HEK293 (cell line): ENCODE measurements at regions not wholly inside any gene's neighbourhood (a gene's known extent, or its start where the extent isn't known, plus 50 kb on each side); places are given as distances from the start of the nearest gene placed in this dataset.

Experiments used
- CTCF ChIA-PET: fragments of 350-600 bp; formaldehyde crosslinking; extraction: SDS; loops from one replicate; lab custom pipeline; 2021; ENCODE audit warnings: antibody characterized with exemption; lab: Yijun Ruan, JAX
- POLR2A ChIA-PET: fragments of 300-600 bp; formaldehyde crosslinking; extraction: SDS; loops from one replicate; lab custom pipeline; 2020; ENCODE audit warnings: antibody characterized with exemption, inconsistent platforms; lab: Yijun Ruan, JAX
- H3K27ac ChIP-seq: fragments of 200-500 bp; sonication (Bioruptor generic); 2 replicates; pipeline ENCODE4 v1.5.1; 2014; ENCODE audit warnings: low read depth, low read length, control low read depth, inconsistent platforms; ENCODE audit errors: extremely low read depth
- H3K36me3 ChIP-seq, 2 experiments: fragments of 200-500 bp in 1 of 2; sonication (Bioruptor generic) in 1 of 2; 1 replicate in 1 of 2; 2 replicates in 1 of 2; pipeline ENCODE4 v1.5.1; 2014 to 2017; ENCODE audit warnings: inconsistent platforms in 2 of 2, low read length in 2 of 2; ENCODE audit not compliant: control insufficient read depth in 2 of 2, insufficient read depth in 1 of 2
- H3K4me1 ChIP-seq: fragments of 200-500 bp; sonication (Bioruptor generic); 2 replicates; pipeline ENCODE4 v1.5.1; 2014; ENCODE audit warnings: mild to moderate bottlenecking, low read length, inconsistent platforms; ENCODE audit not compliant: control insufficient read depth, insufficient read depth
- H3K4me3 ChIP-seq: 2 replicates; pipeline ENCODE4 v1.5.1; 2011; ENCODE audit warnings: low read depth, mild to moderate bottlenecking, control low read depth, low read length, moderate library complexity
- H3K9me3 ChIP-seq: fragments of 200-500 bp; sonication (Bioruptor generic); 2 replicates; pipeline ENCODE4 v1.5.1; 2014; ENCODE audit warnings: low read depth, low read length, inconsistent platforms; ENCODE audit not compliant: control insufficient read depth, insufficient read depth
- GFI1B ChIP-seq: fragments of 450-650 bp; formaldehyde crosslinking; IDR thresholded peaks from 2 replicates; pipeline ENCODE4 v1.5.1; 2016; ENCODE audit warnings: missing biosample characterization, missing genetic modification characterization
- GLIS1 ChIP-seq: fragments of 450-650 bp; formaldehyde crosslinking; IDR thresholded peaks from 2 replicates; pipeline ENCODE4 v1.5.1; 2016; ENCODE audit warnings: missing biosample characterization, missing genetic modification characterization
- OSR2 ChIP-seq: fragments of 450-650 bp; formaldehyde crosslinking; IDR thresholded peaks from 2 replicates; pipeline ENCODE4 v1.5.1; 2016; ENCODE audit warnings: missing biosample characterization, missing genetic modification characterization
- ZFP69B ChIP-seq: fragments of 450-650 bp; formaldehyde crosslinking; IDR thresholded peaks from 2 replicates; pipeline ENCODE4 v1.5.1; 2016; ENCODE audit warnings: missing biosample characterization, missing genetic modification characterization
- ZNF184 ChIP-seq: fragments of 450-650 bp; IDR thresholded peaks from 2 replicates; pipeline ENCODE4 v1.5.1; 2018; ENCODE audit warnings: missing biosample characterization, mild to moderate bottlenecking, missing genetic modification characterization
- ZNF223 ChIP-seq: fragments of 450-650 bp; formaldehyde crosslinking; IDR thresholded peaks from 2 replicates; pipeline ENCODE4 v1.5.1; 2016; ENCODE audit warnings: missing biosample characterization, missing genetic modification characterization
- ZNF239 ChIP-seq: fragments of 450-650 bp; formaldehyde crosslinking; IDR thresholded peaks from 2 replicates; pipeline ENCODE4 v1.5.1; 2016; ENCODE audit warnings: missing biosample characterization, missing genetic modification characterization
- ZNF24 ChIP-seq: fragments of 450-650 bp; formaldehyde crosslinking; IDR thresholded peaks from 2 replicates; pipeline ENCODE4 v1.5.1; 2016; ENCODE audit warnings: missing biosample characterization, missing genetic modification characterization
- ZNF391 ChIP-seq: fragments of 450-650 bp; formaldehyde crosslinking; IDR thresholded peaks from 2 replicates; pipeline ENCODE4 v1.5.1; 2016; ENCODE audit warnings: low read depth, missing biosample characterization, missing genetic modification characterization, borderline replicate concordance
- ZNF530 ChIP-seq: fragments of 450-650 bp; formaldehyde crosslinking; IDR thresholded peaks from 2 replicates; pipeline ENCODE4 v1.5.1; 2016; ENCODE audit warnings: low read depth, missing biosample characterization, missing genetic modification characterization
- ZNF561 ChIP-seq: fragments of 450-650 bp; IDR thresholded peaks from 2 replicates; pipeline ENCODE4 v1.5.1; 2018; ENCODE audit warnings: missing biosample characterization, missing genetic modification characterization, borderline replicate concordance
- ZNF585B ChIP-seq: fragments of 450-650 bp; formaldehyde crosslinking; IDR thresholded peaks from 2 replicates; pipeline ENCODE4 v1.5.1; 2016; ENCODE audit warnings: missing biosample characterization, missing genetic modification characterization
- ZNF660 ChIP-seq: fragments of 450-650 bp; IDR thresholded peaks from 2 replicates; pipeline ENCODE4 v1.5.1; 2018; ENCODE audit warnings: missing biosample characterization, mild to moderate bottlenecking, missing genetic modification characterization
- ZNF670 ChIP-seq: fragments of 450-650 bp; formaldehyde crosslinking; IDR thresholded peaks from 2 replicates; pipeline ENCODE4 v1.5.1; 2016; ENCODE audit warnings: missing biosample characterization, missing genetic modification characterization, low read depth
- ZNF707 ChIP-seq: fragments of 450-650 bp; formaldehyde crosslinking; IDR thresholded peaks from 2 replicates; pipeline ENCODE4 v1.5.1; 2016; ENCODE audit warnings: missing biosample characterization, missing genetic modification characterization
- ZNF777 ChIP-seq: fragments of 450-650 bp; formaldehyde crosslinking; IDR thresholded peaks from 2 replicates; pipeline ENCODE4 v1.5.1; 2017; ENCODE audit warnings: missing biosample characterization, missing genetic modification characterization, borderline replicate concordance
- TF ChIP-seq, protein P1 (sequence below): fragments of 450-650 bp; formaldehyde crosslinking; IDR thresholded peaks from 2 replicates; pipeline ENCODE4 v1.5.1; 2017; ENCODE audit warnings: missing biosample characterization, missing genetic modification characterization
- TF ChIP-seq, protein P2 (sequence below): fragments of 450-650 bp; formaldehyde crosslinking; IDR thresholded peaks from 2 replicates; pipeline ENCODE4 v1.5.1; 2017; ENCODE audit warnings: missing biosample characterization, missing genetic modification characterization
- TF ChIP-seq, protein P3 (sequence below): fragments of 450-650 bp; formaldehyde crosslinking; IDR thresholded peaks from 2 replicates; pipeline ENCODE4 v1.5.1; 2017; ENCODE audit warnings: missing biosample characterization, missing genetic modification characterization
- TF ChIP-seq, protein P4 (sequence below): fragments of 450-650 bp; formaldehyde crosslinking; IDR thresholded peaks from 2 replicates; pipeline ENCODE4 v1.5.1; 2016; ENCODE audit warnings: missing biosample characterization, missing genetic modification characterization
- TF ChIP-seq, protein P5 (sequence below): fragments of 450-650 bp; formaldehyde crosslinking; IDR thresholded peaks from 2 replicates; pipeline ENCODE4; 2016; ENCODE audit warnings: missing biosample characterization, missing genetic modification characterization
- TF ChIP-seq, protein P6 (sequence below): fragments of 450-650 bp; formaldehyde crosslinking; IDR thresholded peaks from 2 replicates; pipeline ENCODE4 v1.5.1; 2016; ENCODE audit warnings: missing biosample characterization, missing genetic modification characterization

DNA sequence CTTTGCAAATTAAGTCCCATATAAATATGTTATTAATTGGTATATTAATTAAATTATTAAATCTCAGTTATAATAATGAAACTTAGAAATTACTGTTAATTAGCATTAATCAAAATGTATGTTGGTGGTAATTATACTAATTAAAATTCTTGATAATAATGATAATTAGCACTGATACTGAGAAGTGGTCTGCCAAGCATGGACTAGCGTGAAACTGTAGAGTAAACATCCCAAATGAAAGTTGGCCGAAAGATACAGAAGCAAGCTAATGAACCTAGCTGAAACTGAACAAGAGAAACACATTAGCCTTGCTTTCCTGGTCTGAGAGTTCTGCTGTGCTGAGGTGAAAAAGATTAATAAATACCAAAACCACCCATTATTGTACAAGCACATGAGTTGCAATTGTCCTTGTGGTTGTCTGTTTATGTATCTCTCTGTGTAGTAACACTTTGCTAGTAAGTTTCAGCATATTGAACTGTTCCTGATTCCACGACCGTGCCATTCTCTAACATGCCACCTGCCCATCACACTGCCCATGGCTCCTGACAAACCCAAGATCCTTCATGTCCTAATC lies 341.8 kb downstream of the PLPP3 start:
- no peaks in the 10 kb centered on the region for H3K4me1 ChIP-seq
- H3K36me3 ChIP-seq: no peaks in the 10 kb centered on the region
- ChIA-PET CTCF (no interaction called here), POLR2A (no interaction called here)
- no peak overlapping the region for H3K4me3 ChIP-seq
- no peaks in the 10 kb centered on the region; the same call in 1 of the 2 replicates for H3K9me3 ChIP-seq
- TF ChIP-seq, protein P1, sequence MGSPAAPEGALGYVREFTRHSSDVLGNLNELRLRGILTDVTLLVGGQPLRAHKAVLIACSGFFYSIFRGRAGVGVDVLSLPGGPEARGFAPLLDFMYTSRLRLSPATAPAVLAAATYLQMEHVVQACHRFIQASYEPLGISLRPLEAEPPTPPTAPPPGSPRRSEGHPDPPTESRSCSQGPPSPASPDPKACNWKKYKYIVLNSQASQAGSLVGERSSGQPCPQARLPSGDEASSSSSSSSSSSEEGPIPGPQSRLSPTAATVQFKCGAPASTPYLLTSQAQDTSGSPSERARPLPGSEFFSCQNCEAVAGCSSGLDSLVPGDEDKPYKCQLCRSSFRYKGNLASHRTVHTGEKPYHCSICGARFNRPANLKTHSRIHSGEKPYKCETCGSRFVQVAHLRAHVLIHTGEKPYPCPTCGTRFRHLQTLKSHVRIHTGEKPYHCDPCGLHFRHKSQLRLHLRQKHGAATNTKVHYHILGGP (tag by site-specific recombination): no peak
- TF ChIP-seq, protein P2, sequence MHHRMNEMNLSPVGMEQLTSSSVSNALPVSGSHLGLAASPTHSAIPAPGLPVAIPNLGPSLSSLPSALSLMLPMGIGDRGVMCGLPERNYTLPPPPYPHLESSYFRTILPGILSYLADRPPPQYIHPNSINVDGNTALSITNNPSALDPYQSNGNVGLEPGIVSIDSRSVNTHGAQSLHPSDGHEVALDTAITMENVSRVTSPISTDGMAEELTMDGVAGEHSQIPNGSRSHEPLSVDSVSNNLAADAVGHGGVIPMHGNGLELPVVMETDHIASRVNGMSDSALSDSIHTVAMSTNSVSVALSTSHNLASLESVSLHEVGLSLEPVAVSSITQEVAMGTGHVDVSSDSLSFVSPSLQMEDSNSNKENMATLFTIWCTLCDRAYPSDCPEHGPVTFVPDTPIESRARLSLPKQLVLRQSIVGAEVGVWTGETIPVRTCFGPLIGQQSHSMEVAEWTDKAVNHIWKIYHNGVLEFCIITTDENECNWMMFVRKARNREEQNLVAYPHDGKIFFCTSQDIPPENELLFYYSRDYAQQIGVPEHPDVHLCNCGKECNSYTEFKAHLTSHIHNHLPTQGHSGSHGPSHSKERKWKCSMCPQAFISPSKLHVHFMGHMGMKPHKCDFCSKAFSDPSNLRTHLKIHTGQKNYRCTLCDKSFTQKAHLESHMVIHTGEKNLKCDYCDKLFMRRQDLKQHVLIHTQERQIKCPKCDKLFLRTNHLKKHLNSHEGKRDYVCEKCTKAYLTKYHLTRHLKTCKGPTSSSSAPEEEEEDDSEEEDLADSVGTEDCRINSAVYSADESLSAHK (tag by site-specific recombination): no peak
- no peak for TF ChIP-seq ZNF585B (tag by site-specific recombination)
- no peak for TF ChIP-seq ZNF24 (tag by site-specific recombination)
- TF ChIP-seq OSR2 (tag by site-specific recombination): no peak
- TF ChIP-seq, protein P3, sequence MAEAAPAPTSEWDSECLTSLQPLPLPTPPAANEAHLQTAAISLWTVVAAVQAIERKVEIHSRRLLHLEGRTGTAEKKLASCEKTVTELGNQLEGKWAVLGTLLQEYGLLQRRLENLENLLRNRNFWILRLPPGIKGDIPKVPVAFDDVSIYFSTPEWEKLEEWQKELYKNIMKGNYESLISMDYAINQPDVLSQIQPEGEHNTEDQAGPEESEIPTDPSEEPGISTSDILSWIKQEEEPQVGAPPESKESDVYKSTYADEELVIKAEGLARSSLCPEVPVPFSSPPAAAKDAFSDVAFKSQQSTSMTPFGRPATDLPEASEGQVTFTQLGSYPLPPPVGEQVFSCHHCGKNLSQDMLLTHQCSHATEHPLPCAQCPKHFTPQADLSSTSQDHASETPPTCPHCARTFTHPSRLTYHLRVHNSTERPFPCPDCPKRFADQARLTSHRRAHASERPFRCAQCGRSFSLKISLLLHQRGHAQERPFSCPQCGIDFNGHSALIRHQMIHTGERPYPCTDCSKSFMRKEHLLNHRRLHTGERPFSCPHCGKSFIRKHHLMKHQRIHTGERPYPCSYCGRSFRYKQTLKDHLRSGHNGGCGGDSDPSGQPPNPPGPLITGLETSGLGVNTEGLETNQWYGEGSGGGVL (tag by site-specific recombination): no peak
- TF ChIP-seq, protein P4, sequence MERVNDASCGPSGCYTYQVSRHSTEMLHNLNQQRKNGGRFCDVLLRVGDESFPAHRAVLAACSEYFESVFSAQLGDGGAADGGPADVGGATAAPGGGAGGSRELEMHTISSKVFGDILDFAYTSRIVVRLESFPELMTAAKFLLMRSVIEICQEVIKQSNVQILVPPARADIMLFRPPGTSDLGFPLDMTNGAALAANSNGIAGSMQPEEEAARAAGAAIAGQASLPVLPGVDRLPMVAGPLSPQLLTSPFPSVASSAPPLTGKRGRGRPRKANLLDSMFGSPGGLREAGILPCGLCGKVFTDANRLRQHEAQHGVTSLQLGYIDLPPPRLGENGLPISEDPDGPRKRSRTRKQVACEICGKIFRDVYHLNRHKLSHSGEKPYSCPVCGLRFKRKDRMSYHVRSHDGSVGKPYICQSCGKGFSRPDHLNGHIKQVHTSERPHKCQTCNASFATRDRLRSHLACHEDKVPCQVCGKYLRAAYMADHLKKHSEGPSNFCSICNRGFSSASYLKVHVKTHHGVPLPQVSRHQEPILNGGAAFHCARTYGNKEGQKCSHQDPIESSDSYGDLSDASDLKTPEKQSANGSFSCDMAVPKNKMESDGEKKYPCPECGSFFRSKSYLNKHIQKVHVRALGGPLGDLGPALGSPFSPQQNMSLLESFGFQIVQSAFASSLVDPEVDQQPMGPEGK (tag by site-specific recombination): no peak
- TF ChIP-seq, protein P5, sequence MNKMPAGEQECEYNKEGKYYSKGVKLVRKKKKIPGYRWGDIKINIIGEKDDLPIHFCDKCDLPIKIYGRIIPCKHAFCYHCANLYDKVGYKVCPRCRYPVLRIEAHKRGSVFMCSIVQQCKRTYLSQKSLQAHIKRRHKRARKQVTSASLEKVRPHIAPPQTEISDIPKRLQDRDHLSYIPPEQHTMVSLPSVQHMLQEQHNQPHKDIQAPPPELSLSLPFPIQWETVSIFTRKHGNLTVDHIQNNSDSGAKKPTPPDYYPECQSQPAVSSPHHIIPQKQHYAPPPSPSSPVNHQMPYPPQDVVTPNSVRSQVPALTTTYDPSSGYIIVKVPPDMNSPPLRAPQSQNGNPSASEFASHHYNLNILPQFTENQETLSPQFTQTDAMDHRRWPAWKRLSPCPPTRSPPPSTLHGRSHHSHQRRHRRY (tag by site-specific recombination): no peak
- TF ChIP-seq ZNF660 (tag by site-specific recombination): no peak
- H3K27ac ChIP-seq: no peak overlapping the region

DNA sequence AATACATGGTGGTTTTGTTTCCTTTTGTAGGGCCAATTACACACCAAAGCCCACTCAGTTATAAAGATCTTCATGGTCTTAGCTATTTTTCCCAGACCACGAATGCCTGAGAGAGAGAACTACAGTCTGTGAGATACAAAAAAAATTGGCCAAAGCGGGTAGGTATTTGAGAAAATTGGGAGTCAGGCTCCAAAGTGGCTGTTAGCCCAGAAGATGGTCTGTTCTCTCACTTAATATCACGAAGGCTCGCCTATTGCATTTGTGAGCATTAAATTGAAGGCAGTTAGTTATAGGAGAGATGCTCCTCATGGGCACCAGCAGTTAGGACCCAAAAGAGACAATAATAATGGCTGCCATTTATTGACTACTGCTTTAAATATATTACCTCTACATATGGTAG lies 342.7 kb downstream of the PLPP3 start:
- Histone ChIP-seq H3K9me3 (no peaks in the 10 kb centered on the region; the same call in 1 of the 2 replicates), H3K4me3 (no peak overlapping the region), H3K27ac (no peak overlapping the region), H3K36me3 (no peaks in the 10 kb centered on the region), H3K4me1 (no peaks in the 10 kb centered on the region)
- TF ChIP-seq, protein P5 (tag by site-specific recombination): no peak
- TF ChIP-seq GFI1B (tag by site-specific recombination) (no peak), ZNF391 (no peak), ZNF239 (tag by site-specific recombination) (no peak), ZNF777 (tag by site-specific recombination) (no peak), ZNF670 (tag by site-specific recombination) (no peak), ZNF707 (tag by site-specific recombination) (no peak), GLIS1 (tag by site-specific recombination) (no peak), ZNF223 (no peak), ZNF530 (no peak), ZFP69B (tag by site-specific recombination) (no peak), ZNF184 (no peak), ZNF561 (tag by site-specific recombination) (no peak)
- TF ChIP-seq, protein P6, sequence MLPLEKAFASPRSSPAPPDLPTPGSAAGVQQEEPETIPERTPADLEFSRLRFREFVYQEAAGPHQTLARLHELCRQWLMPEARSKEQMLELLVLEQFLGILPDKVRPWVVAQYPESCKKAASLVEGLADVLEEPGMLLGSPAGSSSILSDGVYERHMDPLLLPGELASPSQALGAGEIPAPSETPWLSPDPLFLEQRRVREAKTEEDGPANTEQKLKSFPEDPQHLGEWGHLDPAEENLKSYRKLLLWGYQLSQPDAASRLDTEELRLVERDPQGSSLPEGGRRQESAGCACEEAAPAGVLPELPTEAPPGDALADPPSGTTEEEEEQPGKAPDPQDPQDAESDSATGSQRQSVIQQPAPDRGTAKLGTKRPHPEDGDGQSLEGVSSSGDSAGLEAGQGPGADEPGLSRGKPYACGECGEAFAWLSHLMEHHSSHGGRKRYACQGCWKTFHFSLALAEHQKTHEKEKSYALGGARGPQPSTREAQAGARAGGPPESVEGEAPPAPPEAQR: no peak
- ChIA-PET CTCF (no interaction called here), POLR2A (no interaction called here)
